ENCODE measurements at regions not wholly inside any gene's neighbourhood (a gene's known extent, or its start where the extent isn't known, plus 50 kb on each side); places are given as distances from the start of the nearest gene placed in this dataset.

- H3K4me1 ChIP-seq (ENCODE audit: control insufficient read depth, insufficient read depth, low read length) = peaks cover 11% of the 10 kb centered on the region
- no peaks in the 10 kb centered on the region for H3K36me3 ChIP-seq (ENCODE audit: control insufficient read depth in 2 of 2, insufficient read depth in 1 of 2, low read length in 2 of 2)
- ChIA-PET POLR2A (no interaction called here), CTCF (interaction anchor here (0.6 kb wide), 1 partner anchor 326 kb away, joined by 3 read pairs; no protein-coding TSS in a partner anchor)
- no peak overlapping the region for H3K4me3 ChIP-seq (ENCODE audit: low read depth, low read length)
- no peaks in the 10 kb centered on the region for H3K9me3 ChIP-seq (ENCODE audit: control insufficient read depth, insufficient read depth, low read depth, low read length)
- TF ChIP-seq ZFHX2 (tag by site-specific recombination; conservative IDR thresholded peaks at IDR 0.05) = peak; percentile 39; the same call in 1 of the 2 replicates
- TF ChIP-seq, protein P1, sequence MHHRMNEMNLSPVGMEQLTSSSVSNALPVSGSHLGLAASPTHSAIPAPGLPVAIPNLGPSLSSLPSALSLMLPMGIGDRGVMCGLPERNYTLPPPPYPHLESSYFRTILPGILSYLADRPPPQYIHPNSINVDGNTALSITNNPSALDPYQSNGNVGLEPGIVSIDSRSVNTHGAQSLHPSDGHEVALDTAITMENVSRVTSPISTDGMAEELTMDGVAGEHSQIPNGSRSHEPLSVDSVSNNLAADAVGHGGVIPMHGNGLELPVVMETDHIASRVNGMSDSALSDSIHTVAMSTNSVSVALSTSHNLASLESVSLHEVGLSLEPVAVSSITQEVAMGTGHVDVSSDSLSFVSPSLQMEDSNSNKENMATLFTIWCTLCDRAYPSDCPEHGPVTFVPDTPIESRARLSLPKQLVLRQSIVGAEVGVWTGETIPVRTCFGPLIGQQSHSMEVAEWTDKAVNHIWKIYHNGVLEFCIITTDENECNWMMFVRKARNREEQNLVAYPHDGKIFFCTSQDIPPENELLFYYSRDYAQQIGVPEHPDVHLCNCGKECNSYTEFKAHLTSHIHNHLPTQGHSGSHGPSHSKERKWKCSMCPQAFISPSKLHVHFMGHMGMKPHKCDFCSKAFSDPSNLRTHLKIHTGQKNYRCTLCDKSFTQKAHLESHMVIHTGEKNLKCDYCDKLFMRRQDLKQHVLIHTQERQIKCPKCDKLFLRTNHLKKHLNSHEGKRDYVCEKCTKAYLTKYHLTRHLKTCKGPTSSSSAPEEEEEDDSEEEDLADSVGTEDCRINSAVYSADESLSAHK (tag by site-specific recombination; IDR thresholded peaks at IDR 0.05) = no peak
- H3K27ac ChIP-seq (ENCODE audit: extremely low read depth, low read depth, low read length) = no peak overlapping the region
Measured at GRCh38 chr2:239818531-239819011, 206.6 kb downstream of the NDUFA10 start.

DNA sequence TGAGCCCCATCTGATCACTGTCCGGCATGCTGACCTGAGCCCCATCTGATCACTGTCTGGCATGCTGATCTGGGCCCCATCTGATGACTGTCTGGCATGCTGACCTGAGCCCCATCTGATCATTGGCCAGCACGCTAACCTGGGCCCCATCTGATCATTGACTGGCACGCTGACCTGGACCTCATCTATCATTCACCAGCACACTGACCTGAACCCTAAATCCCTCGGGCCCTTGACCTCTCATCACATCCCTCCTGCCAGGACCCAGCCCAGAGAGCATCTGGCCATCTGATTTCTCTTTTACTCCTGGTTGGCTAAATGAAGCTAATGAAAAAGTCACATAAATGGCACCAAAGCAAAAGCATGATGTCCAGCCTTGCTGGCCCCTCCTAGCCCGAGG, 207.1 kb downstream of the NDUFA10 start:
- ChIA-PET CTCF (no interaction called here), POLR2A (no interaction called here)
- no peaks in the 10 kb centered on the region for H3K36me3 ChIP-seq (ENCODE audit: control insufficient read depth in 2 of 2, insufficient read depth in 1 of 2, low read length in 2 of 2)
- no peak overlapping the region for H3K27ac ChIP-seq (ENCODE audit: extremely low read depth, low read depth, low read length)
- no peaks in the 10 kb centered on the region for H3K9me3 ChIP-seq (ENCODE audit: control insufficient read depth, insufficient read depth, low read depth, low read length)
- H3K4me3 ChIP-seq (ENCODE audit: low read depth, low read length) = no peak overlapping the region
- H3K4me1 ChIP-seq (ENCODE audit: control insufficient read depth, insufficient read depth, low read length) = peaks cover 11% of the 10 kb centered on the region
- TF ChIP-seq, protein P2, sequence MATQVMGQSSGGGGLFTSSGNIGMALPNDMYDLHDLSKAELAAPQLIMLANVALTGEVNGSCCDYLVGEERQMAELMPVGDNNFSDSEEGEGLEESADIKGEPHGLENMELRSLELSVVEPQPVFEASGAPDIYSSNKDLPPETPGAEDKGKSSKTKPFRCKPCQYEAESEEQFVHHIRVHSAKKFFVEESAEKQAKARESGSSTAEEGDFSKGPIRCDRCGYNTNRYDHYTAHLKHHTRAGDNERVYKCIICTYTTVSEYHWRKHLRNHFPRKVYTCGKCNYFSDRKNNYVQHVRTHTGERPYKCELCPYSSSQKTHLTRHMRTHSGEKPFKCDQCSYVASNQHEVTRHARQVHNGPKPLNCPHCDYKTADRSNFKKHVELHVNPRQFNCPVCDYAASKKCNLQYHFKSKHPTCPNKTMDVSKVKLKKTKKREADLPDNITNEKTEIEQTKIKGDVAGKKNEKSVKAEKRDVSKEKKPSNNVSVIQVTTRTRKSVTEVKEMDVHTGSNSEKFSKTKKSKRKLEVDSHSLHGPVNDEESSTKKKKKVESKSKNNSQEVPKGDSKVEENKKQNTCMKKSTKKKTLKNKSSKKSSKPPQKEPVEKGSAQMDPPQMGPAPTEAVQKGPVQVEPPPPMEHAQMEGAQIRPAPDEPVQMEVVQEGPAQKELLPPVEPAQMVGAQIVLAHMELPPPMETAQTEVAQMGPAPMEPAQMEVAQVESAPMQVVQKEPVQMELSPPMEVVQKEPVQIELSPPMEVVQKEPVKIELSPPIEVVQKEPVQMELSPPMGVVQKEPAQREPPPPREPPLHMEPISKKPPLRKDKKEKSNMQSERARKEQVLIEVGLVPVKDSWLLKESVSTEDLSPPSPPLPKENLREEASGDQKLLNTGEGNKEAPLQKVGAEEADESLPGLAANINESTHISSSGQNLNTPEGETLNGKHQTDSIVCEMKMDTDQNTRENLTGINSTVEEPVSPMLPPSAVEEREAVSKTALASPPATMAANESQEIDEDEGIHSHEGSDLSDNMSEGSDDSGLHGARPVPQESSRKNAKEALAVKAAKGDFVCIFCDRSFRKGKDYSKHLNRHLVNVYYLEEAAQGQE (tag by site-specific recombination; IDR thresholded peaks at IDR 0.05) = no peak
- TF ChIP-seq ZNF274 (IDR thresholded peaks at IDR 0.05; ENCODE audit: low read length) (no peak), ZNF274 (tag by site-specific recombination; IDR thresholded peaks at IDR 0.05; ENCODE audit: borderline replicate concordance) (no peak), SCRT2 (tag by site-specific recombination; IDR thresholded peaks at IDR 0.05) (no peak), ZNF426 (tag by site-specific recombination; IDR thresholded peaks at IDR 0.05) (no peak), ZNF311 (tag by site-specific recombination; IDR thresholded peaks at IDR 0.05; ENCODE audit: borderline replicate concordance) (no peak), ZBTB6 (tag by site-specific recombination; IDR thresholded peaks at IDR 0.05) (no peak), MZF1 (tag by site-specific recombination; IDR thresholded peaks at IDR 0.05; ENCODE audit: borderline replicate concordance) (no peak), ZFP69B (tag by site-specific recombination; IDR thresholded peaks at IDR 0.05) (no peak), ZNF175 (tag by site-specific recombination; IDR thresholded peaks at IDR 0.05) (no peak), SALL2 (tag by site-specific recombination; IDR thresholded peaks at IDR 0.05; ENCODE audit: borderline replicate concordance) (no peak), ZNF791 (tag by site-specific recombination; IDR thresholded peaks at IDR 0.05) (no peak), ZIC2 (tag by site-specific recombination; IDR thresholded peaks at IDR 0.05) (no peak), TSHZ1 (tag by site-specific recombination; IDR thresholded peaks at IDR 0.05; ENCODE audit: borderline replicate concordance) (no peak), ZNF19 (tag by site-specific recombination; IDR thresholded peaks at IDR 0.05; ENCODE audit: low read depth) (no peak), OVOL3 (tag by site-specific recombination; IDR thresholded peaks at IDR 0.05) (no peak), AEBP2 (tag by site-specific recombination; IDR thresholded peaks at IDR 0.05; ENCODE audit: borderline replicate concordance) (no peak), ZBTB21 (tag by site-specific recombination; IDR thresholded peaks at IDR 0.05) (no peak), MYNN (tag by site-specific recombination; IDR thresholded peaks at IDR 0.05; ENCODE audit: borderline replicate concordance) (no peak)

Data from HEK293 (cell line).